ENCODE measurements at regions not wholly inside any gene's neighbourhood (a gene's known extent, or its start where the extent isn't known, plus 50 kb on each side); places are given as distances from the start of the nearest gene placed in this dataset.
A peak's percentile ranks its signal among the peaks of the same experiment; 100 is the strongest.

DNA sequence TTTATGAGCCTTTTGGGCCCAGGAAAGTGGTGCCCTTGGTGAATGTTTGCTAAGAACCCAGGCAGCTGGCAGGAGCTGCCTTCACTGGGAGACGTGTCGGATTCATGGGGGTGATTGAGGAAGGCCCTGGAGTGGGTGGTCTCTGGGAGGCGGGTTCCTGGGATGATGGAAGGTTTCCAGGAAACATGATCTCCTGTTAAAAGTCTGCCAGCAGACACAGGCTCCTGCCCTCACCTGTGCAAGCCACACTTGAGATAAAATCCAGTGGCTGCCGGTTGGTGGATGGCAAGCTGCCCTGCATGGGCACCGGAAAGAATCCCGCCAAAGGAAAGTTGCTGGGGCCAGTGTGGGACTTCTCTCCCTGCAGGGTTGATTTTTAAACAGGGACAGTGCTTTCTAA, 189.0 kb upstream of the CIBAR2 start:
- no peak for TF ChIP-seq CTCF (IDR thresholded peaks at IDR 0.05)
- no peak overlapping the region for H3K4me3 Mint-ChIP-seq
- H3K27me3 Mint-ChIP-seq (ENCODE audit: insufficient read depth) = peaks cover 7% of the 10 kb centered on the region; the same call in 1 of the 2 replicates

DNA sequence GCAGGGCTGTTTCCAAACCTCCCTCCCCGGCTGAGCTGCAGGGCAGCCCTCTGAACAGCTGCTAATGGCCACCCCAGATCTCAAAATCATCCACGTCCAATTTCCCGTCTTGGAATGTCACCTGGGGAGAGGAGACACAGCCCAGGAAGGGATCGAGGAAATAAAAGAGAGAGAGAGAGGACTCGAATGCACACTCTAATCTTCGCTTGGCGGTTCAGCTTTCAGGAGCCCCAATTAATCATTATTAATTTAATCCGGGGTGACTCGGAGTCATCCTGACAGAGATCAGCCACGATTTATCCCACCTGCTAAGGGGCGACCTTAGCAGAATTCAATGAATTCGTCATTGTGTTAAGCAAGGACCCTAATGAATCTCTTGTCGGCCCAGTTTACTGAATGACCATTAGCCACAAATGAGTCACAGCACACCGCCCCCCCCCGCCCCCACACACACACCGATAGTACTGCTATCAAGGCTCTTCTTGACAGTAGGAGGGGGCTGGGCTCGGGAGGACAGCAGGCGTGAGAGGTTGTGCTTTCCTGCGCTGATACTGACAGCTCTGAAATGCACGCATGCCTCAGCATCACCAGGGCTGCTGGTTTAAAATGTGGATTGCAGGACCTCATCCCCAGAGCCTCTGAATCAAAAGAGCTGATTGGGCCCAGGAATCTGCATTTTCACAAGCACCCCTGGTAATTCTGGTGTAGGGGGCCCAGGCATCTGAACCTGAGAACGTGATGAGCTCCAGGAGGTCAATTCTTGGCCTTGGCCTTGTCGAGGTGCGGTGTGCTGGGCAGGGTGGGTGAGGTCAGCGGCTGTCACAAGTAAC, 190.0 kb upstream of the CIBAR2 start:
- peaks cover 4% of the 10 kb centered on the region; the same call in 1 of the 2 replicates for H3K27me3 Mint-ChIP-seq (ENCODE audit: insufficient read depth)
- H3K4me3 Mint-ChIP-seq = no peak overlapping the region
- H3K9me3 Mint-ChIP-seq = no peaks in the 10 kb centered on the region
- H3K27ac Mint-ChIP-seq = no peak overlapping the region; the same call in 1 of the 2 replicates
- H3K36me3 Mint-ChIP-seq (ENCODE audit: low read depth) = no peaks in the 10 kb centered on the region
- no peak for TF ChIP-seq CTCF (IDR thresholded peaks at IDR 0.05)
- DNase-seq = no peak
- H3K4me1 Mint-ChIP-seq (ENCODE audit: low read depth) = peaks cover 28% of the 10 kb centered on the region

More for the DNA sequence above, 189.0 kb upstream of the CIBAR2 start:
- Mint-ChIP-seq H3K36me3 (ENCODE audit: low read depth) (no peaks in the 10 kb centered on the region), H3K4me1 (ENCODE audit: low read depth) (peaks cover 32% of the 10 kb centered on the region), H3K27ac (no peak overlapping the region), H3K9me3 (no peaks in the 10 kb centered on the region)
- DNase-seq = no peak

DNA sequence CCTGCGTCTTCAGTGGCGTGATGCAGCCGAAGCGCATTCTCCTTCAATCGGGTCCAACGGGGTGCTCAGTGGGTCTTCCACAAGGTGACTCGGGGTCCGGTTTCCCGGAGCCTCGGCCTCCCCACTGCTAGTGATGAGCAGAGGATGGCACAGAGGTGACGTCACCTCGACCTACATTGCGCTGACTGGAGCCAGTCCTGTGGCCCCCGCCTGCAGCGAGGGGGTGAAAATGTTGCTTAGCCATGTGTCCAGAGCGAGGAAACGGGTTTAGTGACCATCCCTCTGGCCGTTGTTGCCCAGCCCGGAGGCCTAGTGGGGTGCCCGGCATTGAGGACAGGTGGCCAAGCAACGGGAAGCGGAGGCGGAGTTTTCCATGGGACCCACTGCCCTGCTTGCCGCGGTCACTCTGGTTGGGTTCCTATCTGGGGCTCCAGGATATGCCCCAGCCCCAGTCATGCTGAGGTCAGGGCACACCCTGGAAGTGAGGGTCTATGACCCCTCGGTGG, 190.6 kb upstream of the CIBAR2 start:
- no peaks in the 10 kb centered on the region for H3K36me3 Mint-ChIP-seq (ENCODE audit: low read depth)
- H3K27ac Mint-ChIP-seq = no peak overlapping the region
- H3K9me3 Mint-ChIP-seq = no peaks in the 10 kb centered on the region
- DNase-seq = no peak
- no peak for TF ChIP-seq CTCF (IDR thresholded peaks at IDR 0.05)
- no peak overlapping the region for H3K4me3 Mint-ChIP-seq
- peaks cover 27% of the 10 kb centered on the region for H3K4me1 Mint-ChIP-seq (ENCODE audit: low read depth)
- peaks cover 4% of the 10 kb centered on the region; the same call in 1 of the 2 replicates for H3K27me3 Mint-ChIP-seq (ENCODE audit: insufficient read depth)

- H3K36me3 Mint-ChIP-seq (ENCODE audit: low read depth) = no peaks in the 10 kb centered on the region
Observed at GRCh38 chr16:85303354-85303883, 191.1 kb upstream of the CIBAR2 start.

DNA sequence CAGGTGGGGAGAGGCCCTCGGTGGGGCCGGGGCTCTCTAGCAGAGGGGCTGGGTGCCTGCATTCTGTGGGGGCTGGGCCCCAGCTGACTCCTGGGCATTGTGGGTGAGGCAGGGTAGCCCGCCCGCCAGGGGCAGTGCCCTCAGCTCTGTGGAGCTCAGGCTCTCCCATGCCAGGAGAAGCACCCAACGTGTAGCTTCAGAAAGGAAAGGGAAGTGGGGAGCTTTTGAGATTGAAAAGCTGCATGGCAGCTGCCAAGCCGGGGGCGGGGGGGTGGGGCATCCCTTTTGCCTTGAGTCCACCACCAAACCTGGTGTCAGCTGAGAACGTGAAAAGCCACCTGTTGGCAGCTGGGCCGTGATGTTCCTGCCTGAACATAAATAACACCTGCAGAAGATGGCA, 192.1 kb upstream of the CIBAR2 start:
- Mint-ChIP-seq H3K27me3 (ENCODE audit: insufficient read depth) (peaks cover 4% of the 10 kb centered on the region; the same call in 1 of the 2 replicates), H3K9me3 (no peaks in the 10 kb centered on the region), H3K27ac (no peak overlapping the region), H3K4me3 (no peak overlapping the region), H3K4me1 (ENCODE audit: low read depth) (peaks cover 27% of the 10 kb centered on the region), H3K36me3 (ENCODE audit: low read depth) (no peaks in the 10 kb centered on the region)
- no peak for DNase-seq
- TF ChIP-seq CTCF (IDR thresholded peaks at IDR 0.05) = no peak

More at GRCh38 chr16:85303354-85303883, 191.1 kb upstream of the CIBAR2 start:
- no peak overlapping the region for H3K4me3 Mint-ChIP-seq
- H3K27ac Mint-ChIP-seq = no peak overlapping the region
- H3K9me3 Mint-ChIP-seq = no peaks in the 10 kb centered on the region
- peaks cover 4% of the 10 kb centered on the region; the same call in 1 of the 2 replicates for H3K27me3 Mint-ChIP-seq (ENCODE audit: insufficient read depth)
- peaks cover 27% of the 10 kb centered on the region for H3K4me1 Mint-ChIP-seq (ENCODE audit: low read depth)
- TF ChIP-seq CTCF (IDR thresholded peaks at IDR 0.05) = peak; percentile 80
- no peak for DNase-seq
